ENCODE measurements at regions not wholly inside any gene's neighbourhood (a gene's known extent, or its start where the extent isn't known, plus 50 kb on each side); places are given as distances from the start of the nearest gene placed in this dataset.

GRCh38 chr15:95629503-95630168, 700.9 kb upstream of the NR2F2 start:
- Histone ChIP-seq H3K9ac (ENCODE audit: insufficient read depth, low read depth, low read length) (no peak overlapping the region), H3K79me2 (ENCODE audit: insufficient read depth, low read length) (no peaks in the 10 kb centered on the region), H3K27ac (ENCODE audit: extremely low read length, insufficient read depth, low read length) (no peak overlapping the region), H3K4me2 (ENCODE audit: low read depth, low read length) (no peak overlapping the region), H3K36me3 (replicated peaks in 1 of 2; ENCODE audit: control insufficient read depth in 1 of 2, insufficient read depth in 2 of 2, low read length in 2 of 2) (no peaks in the 10 kb centered on the region), H3K9me3 (ENCODE audit: low read length) (peaks cover 34% of the 10 kb centered on the region), H4K20me1 (ENCODE audit: insufficient read depth, low read length) (no peaks in the 10 kb centered on the region), H2AFZ (ENCODE audit: low read length) (no peak overlapping the region), H3K4me1 (ENCODE audit: insufficient read depth, low read length) (no peaks in the 10 kb centered on the region), H3K4me3 (replicated peaks in 1 of 3; ENCODE audit: insufficient read depth in 1 of 3, low read depth in 2 of 3, low read length in 3 of 3) (no peak overlapping the region), H3K27me3 (ENCODE audit: control insufficient read depth in 1 of 2, insufficient read depth in 2 of 2, low read length in 2 of 2) (no peaks in the 10 kb centered on the region)
- POLR2A ChIA-PET = no interaction called here
- FAIRE-seq (no peak), DNase-seq (ENCODE audit: low spot score) (no peak), ATAC-seq (no peak)
- WGBS (ENCODE audit: low lambda C conversion rate) = 8% methylated on average over 5 of the region's 5 CpGs
- CTCF ChIA-PET (ENCODE audit: low intra/inter-chr PET ratio, low total read pairs) = no interaction called here
- no TSS peak for BruUV-seq (replicated peaks)
- intact Hi-C loops (cut with micrococcal nuclease; ENCODE audit: unreplicated experiment) (no loop called here), in situ Hi-C loops (cut with HindIII; ENCODE audit: extremely low pct_ligation_motif_present, low pct_unique_long_range_greater_than_20kb) (no loop called here)
- TF ChIP-seq CBX5 (CRISPR knock-in tag; IDR thresholded peaks at IDR 0.05; ENCODE audit: borderline replicate concordance) = no peak
- TF ChIP-seq ZKSCAN8 (CRISPR knock-in tag; IDR thresholded peaks at IDR 0.05; ENCODE audit: borderline replicate concordance) = no peak
- TF ChIP-seq TOPORS (CRISPR knock-in tag; IDR thresholded peaks at IDR 0.05) = no peak
- no peak for TF ChIP-seq THYN1 (CRISPR knock-in tag; IDR thresholded peaks at IDR 0.05; ENCODE audit: borderline replicate concordance, low read depth)
- no peak for TF ChIP-seq FLYWCH1 (CRISPR knock-in tag; IDR thresholded peaks at IDR 0.05)
- TF ChIP-seq NFAT5 (CRISPR knock-in tag; IDR thresholded peaks at IDR 0.05) = no peak
- TF ChIP-seq SIN3A (IDR thresholded peaks at IDR 0.05; ENCODE audit: borderline replicate concordance, low read depth, low read length) = no peak
- no peak for TF ChIP-seq NFE2L1 (CRISPR knock-in tag; IDR thresholded peaks at IDR 0.05; ENCODE audit: borderline replicate concordance)
- no peak for TF ChIP-seq TEAD2 (CRISPR knock-in tag; IDR thresholded peaks at IDR 0.05)
- no peak for TF ChIP-seq YEATS4 (CRISPR knock-in tag; IDR thresholded peaks at IDR 0.05; ENCODE audit: borderline replicate concordance)
- no peak for TF ChIP-seq ZNF557 (CRISPR knock-in tag; IDR thresholded peaks at IDR 0.05)
- no peak for TF ChIP-seq KDM6A (CRISPR knock-in tag; IDR thresholded peaks at IDR 0.05; ENCODE audit: low read depth)
